Middle frontal gyrus (tissue), 1 donor: ENCODE measurements at regions not wholly inside any gene's neighbourhood (a gene's known extent, or its start where the extent isn't known, plus 50 kb on each side); places are given as distances from the start of the nearest gene placed in this dataset.
"Not testable (repeated sequence)": the region's sequence is repeated elsewhere in the genome, so short reads cannot be mapped to it uniquely, and the experiment has no call there.

ENCODE experiments used
- DNase-seq: peaks from one replicate; pipeline ENCODE4 v3.0.0-alpha.2; 2015; ENCODE audit warnings: low spot score; ENCODE audit errors: extremely low spot score

- not testable (repeated sequence) for DNase-seq
Measured at GRCh38 chr4:11054937-11055336, 370.4 kb upstream of the CLNK start.

- DNase-seq: no peak
Measured at GRCh38 chr4:11053601-11054220, 369.1 kb upstream of the CLNK start.

GRCh38 chr4:11051181-11051580 is 366.6 kb upstream of the CLNK start:
- DNase-seq: no peak

DNA sequence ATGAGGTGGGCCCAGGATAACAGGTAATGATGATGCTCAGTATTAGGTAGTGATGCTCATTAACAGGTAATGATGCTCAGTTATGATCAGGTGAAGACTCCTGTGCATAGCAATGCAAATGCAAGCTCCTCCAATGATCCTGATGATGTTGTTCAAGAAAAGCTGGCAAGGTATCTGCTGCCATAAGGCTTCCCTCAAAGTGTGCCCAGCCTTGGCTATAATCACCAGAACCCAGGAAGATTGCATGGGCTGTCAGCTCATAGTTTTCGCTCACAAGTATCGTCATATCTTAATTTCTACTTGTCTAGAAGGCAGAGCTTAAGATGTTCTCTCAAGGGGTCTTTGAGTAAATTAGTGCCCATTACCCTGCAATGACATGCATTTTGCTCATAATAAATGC is 366.2 kb upstream of the CLNK start:
- no peak for DNase-seq

DNA sequence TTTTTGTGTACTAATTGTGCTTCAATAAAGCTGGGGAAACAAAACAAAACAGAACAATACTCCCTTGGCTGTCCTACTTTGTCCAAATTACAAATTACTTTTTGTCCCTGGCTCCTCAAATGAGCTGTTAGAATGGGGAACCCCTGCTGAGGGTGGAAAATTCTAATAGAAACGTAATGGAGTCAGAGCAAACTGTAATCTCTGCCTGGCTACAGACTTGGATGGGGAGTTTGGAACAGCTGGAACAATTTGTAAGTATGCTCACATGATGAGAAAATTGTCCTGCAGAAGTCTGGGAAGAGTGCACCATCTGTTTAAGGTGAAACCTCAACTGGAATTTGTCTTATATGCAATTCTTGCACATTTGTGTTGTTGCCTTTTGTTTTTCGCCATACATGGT is 364.4 kb upstream of the CLNK start:
- DNase-seq: no peak

GRCh38 chr4:11042760-11043159 is 358.2 kb upstream of the CLNK start:
- no peak for DNase-seq

DNA sequence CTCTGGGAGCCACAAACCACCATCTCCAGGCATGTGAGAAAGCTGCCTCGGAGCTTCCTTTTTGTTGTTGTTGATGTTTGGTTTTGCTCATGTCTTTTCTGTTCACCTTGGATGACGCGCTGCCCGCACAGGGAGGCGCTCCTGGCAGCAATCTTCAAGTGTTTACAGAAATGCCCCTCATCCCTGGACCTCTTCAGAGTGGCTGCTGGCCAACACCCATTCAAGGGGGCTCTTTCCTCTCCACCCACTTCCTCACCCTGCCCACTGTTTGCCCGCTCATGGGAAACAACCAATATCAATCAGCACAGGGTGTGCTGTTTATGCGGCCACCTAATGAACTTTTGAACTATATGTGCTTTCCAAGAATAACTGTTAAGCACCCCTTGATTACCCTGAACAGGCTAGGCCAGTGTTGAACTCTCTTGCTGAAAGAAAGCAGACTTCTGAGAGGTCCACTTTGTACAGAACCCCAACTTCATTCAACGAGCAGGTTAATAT is 355.1 kb upstream of the CLNK start:
- DNase-seq: no peak

- DNase-seq: no peak
Measured at GRCh38 chr4:11038926-11039325, 354.4 kb upstream of the CLNK start.

GRCh38 chr4:11037637-11038036 is 353.1 kb upstream of the CLNK start:
- DNase-seq: no peak

GRCh38 chr4:11028334-11028733 is 343.8 kb upstream of the CLNK start:
- no peak for DNase-seq

GRCh38 chr4:11021333-11021732 is 336.8 kb upstream of the CLNK start:
- DNase-seq: no peak

DNA sequence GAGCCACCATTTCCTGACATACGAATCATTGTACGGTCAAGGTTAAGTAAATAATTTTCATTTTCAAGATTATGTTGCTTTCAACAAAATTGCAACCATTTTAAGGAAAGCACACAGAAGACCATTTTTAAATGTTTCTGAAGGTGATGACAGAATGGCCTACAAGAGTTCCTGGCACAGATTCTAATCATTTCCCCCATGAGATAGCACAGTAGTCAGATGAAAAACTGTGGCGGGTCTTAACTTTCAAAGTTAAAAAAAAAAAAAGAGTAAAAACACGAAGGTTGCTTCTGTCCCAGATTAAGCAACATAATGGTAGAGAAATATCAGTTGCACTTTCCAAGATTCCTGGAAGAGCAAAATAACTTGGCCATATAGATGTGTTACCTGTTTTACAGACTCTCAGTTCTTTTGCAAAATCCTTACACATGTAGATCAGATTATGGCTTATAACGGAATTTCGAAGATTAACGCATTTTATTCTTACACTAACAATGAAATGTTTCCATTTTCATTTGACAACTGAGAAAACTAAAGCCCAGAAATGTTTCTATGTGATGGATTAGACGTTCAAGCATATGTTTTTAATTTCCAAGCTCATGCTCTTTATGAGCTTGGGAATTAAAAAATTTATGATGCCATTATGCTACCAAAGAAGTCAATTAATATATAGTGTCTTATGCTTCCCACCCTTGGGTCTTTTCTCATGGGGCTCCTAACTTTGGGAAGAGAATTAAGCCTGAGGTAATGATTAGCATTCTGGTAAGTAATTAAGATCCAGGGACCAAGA is 335.1 kb upstream of the CLNK start:
- DNase-seq: no peak

GRCh38 chr4:11014199-11014598 is 329.6 kb upstream of the CLNK start:
- DNase-seq: no peak

- DNase-seq: no peak
Measured at GRCh38 chr4:11013094-11013664, 328.6 kb upstream of the CLNK start.

DNA sequence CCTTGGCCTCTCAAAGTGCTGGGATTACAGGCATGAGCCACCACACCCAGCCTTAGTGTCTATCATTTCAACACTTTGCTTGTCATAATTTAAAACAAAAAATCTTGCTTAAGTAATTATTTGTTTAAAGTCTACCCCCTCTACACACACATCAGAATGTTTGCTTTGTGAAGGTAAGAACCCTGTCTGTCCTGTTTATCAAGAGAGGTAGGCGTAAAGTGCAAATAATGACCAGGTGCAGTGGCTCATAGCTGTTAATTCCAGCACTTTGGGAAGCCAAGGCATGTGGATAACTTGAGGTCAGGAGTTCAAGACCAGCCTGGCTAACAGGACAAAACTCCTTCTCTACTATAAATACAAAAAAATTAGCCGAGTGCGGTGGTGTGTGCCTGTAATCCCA is 326.7 kb upstream of the CLNK start:
- no peak for DNase-seq

DNA sequence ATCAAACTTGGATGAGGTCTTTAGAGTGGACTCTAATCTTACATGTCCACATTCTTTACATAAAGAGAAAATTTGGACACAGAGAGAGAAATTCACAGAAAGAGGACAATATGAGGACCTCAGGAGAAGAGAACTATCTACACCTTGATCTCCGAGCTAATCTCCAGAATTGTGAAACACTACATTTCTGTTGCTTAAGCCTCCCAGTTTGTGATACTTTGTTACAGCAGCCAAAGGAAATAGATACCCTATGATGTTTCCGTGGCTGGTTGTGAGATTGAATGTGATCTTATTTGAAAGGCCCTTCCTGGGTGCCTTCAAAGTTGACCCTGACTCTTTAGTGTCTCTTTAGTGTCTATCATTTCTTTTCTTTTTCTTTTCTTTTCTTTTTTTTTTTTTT is 326.1 kb upstream of the CLNK start:
- no peak for DNase-seq

DNA sequence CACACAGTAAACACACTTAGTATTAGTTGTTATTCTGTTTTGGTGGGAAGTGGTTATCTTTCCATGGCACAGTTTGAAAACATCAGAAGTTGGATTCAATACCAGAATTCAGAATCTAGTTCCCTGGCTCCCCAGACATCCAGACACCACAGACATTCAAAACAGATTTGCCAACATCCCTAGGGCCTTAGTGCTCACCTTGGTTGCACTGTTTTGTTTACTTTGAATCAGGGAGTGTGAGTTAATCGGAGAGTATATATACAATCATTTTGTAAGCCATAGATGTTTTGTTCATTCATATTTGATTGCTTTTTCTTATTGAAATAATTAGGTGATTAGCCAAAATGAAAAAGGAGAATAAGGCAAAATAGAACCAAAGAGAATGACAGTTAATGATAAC is 324.7 kb upstream of the CLNK start:
- DNase-seq: no peak

DNA sequence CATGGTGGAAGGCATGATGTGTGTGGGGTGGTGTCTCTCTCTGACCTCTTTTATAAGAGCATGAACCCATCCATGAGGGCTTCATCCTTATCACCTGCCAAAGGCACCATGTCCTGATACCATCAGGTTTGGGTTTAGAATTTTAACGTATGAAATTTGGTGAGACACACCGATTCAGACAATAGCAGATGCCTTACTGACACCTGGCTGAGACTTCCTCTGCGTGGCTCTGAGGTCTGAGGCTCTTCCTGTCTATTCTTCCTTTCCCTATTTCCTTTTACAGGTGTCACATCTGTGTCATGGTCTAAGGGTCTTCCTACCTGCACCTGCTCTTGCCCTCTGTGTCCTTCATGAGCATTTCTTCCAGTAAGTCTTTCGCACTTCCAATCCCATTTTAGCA is 320.7 kb upstream of the CLNK start:
- DNase-seq: no peak

DNA sequence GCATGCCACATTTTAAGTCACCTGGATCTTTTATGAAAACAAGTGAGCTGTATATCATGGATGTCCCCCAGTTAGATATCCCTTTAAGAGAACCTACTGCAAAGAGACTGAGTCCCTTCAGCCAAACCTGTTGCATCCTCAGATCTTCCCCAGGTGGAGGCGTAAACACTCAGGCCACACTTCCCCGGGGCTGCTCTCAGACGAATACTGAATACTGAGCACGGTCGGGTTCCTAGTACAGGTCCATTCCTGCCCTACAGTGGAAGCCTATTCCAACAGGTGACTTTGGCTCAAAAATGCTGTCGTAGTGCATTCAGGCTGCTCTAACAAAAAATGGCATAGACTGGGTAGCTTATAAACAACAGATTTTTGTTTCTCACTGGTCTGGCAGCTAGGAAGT is 320.2 kb upstream of the CLNK start:
- DNase-seq: no peak

- no peak for DNase-seq
Measured at GRCh38 chr4:11002961-11003360, 318.4 kb upstream of the CLNK start.

DNA sequence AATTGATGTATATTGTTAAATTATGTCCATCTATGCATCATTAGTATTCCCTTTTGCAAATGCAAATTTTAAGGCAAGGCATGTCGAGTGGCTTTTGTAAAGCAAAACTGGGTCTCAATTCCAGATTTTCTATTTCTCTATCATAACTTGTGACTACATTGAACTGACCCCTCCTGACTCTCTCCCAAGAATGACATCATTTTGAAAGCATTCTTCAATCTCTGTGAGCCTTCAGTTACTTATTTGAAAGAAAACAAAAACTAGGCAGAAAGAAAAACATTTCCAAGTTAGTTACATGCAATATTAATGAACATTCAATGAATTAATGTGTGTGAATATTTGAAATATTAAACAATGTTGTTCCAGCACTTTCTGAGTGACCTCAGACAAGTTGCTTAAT is 314.3 kb upstream of the CLNK start:
- no peak for DNase-seq

DNA sequence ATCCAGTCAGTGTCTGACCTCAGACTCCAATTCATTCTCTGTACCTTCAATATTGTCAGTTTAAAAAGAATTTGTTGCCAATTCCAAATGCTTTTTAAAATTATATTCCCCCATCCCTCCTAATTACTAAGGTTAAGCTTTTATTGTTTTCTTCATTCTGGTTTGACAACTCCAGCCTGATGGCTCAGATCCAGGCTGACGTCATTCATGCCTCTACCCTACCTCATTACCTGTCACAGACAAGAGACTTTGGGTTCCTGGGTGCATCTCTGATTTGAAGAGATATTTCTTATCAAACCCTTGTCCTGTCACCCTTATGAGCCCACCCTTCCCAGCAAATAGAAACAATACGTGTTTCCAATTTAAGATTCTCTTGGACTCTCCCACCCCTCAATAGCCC is 300.2 kb upstream of the CLNK start:
- no peak for DNase-seq
